Astrocyte (in vitro differentiated cells and primary cell): ENCODE measurements at regions not wholly inside any gene's neighbourhood (a gene's known extent, or its start where the extent isn't known, plus 50 kb on each side); places are given as distances from the start of the nearest gene placed in this dataset.

Experiments
- CTCF ChIP-seq: IDR thresholded peaks from 2 replicates; pipeline ENCODE4 v1.5.1; 2011; ENCODE audit warnings: low read depth, mild to moderate bottlenecking, inconsistent platforms, low read length, moderate library complexity; ENCODE audit not compliant: insufficient read depth
- EZH2 ChIP-seq: IDR thresholded peaks from 2 replicates; pipeline ENCODE4 v1.6.1; 2012; ENCODE audit warnings: mild to moderate bottlenecking, low read length, inconsistent platforms; ENCODE audit not compliant: insufficient read depth

GRCh38 chr5:24135536-24135935 is 509.2 kb downstream of the CDH10 start:
- TF ChIP-seq CTCF = no peak
- no peak for TF ChIP-seq EZH2
